ENCODE measurements at regions not wholly inside any gene's neighbourhood (a gene's known extent, or its start where the extent isn't known, plus 50 kb on each side); places are given as distances from the start of the nearest gene placed in this dataset.
A peak's percentile ranks its signal among the peaks of the same experiment; 100 is the strongest.

DNA sequence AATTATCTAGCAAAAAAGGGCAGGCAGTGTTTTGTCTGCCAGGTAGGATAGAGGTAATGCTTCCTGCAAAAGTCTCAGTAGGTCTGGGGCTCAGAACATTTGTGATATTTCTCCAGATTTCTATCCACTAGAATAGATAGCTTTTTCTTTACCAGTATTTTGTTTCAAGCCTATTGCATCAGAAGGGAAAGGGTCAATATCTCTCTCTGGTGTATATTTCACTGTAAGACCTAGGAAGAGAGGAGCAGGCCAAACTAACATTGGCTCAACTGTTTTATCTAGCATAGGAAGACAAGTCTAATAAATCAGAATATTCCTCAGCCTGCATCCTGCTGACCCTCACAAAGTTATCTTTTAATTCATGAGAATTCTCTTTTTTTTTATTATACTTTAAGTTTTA lies 106.7 kb upstream of the DAAM1 start:
- DNase-seq, result no peak

DNA sequence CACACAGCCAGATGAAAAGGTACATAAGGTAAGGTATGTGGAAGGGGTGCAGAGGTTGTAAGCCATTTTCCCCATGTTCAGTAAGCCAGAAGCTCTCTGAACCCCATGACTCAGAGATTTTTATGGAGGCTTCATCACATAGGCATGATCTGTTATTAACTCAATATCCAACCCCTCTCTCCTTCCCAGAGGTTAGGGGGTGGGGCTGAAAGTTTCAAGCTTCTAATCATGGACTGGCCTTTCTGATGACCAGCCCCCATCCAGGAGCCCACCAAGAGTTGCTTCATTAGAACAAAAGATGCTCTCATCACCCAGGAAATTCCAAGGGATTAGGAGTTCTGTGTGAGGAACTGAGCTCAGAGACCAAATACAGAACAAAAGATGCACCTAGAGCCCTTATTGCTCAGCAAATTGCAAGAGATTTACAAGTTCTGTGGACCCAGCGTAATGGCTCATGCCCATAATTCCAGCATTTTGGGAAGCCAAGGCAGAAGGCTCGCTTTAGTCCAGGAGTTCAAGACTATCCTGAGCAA lies 103.2 kb upstream of the DAAM1 start:
- DNase-seq, result no peak

DNA sequence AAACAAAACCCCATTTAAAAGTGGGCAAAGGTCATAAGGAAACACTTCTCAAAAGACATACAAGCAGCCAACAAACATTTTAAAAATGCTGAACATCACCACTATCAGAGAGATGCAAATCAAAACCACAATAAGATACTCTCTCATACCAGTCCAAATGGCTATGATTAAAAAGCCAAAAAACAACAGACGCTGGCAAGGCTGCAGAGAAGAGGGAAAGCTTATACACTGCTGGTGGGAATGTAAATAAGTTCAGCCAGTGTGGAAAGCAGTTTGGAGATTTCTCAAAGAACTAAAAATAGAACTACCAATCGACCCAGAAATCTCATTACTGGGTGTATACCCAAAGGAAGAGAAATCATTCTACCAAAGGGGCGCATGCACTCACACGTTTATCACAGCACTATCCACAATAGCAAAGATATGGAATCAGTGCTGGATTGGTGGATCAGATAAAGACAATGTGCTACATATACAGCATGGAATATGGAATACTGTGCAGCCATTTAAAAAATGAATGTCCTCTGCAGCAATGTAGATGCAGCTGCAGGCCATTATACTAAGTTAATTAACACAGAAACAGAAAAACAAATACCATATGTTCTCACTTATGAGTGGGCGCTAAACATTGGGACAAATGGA lies 102.1 kb upstream of the DAAM1 start:
- no peak for DNase-seq

DNA sequence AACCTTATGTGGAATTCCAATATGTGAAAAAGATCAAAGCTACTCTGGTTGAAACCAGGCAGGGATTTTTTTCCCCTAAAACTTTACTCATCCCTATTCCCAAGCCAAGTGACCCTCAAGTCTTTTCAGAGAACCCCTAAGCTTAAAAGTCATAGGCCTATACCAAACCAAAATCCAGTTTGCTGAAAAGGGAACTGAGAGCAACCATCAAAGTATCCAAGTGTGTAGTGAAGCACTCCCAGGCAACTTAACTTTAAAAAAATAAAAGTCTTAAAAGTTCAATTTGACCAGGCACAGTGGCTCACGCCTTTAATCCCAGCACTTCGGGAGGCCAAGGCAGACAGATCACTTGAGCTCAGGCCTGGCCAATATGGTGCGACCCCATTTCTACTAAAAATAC lies 101.2 kb upstream of the DAAM1 start:
- no peak for DNase-seq

DNA sequence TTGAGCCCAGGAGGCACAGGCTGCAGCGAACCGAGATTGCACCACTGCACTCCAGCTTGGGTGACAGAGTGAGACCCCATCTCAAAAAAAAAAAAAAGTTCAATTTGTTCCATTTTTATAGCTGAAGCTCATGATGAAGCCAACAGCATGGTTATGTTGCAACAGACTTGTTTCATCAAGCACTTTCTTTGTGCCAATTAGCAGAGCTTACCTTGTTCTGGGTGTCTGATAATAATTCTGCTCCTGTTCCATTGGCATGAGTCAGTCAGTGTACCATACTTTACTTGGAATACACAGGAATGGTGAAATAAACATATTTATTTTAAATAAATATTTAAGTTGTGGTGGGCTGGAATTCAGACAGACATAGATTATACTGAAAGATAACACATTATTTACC lies 100.8 kb upstream of the DAAM1 start:
- DNase-seq, result no peak

DNA sequence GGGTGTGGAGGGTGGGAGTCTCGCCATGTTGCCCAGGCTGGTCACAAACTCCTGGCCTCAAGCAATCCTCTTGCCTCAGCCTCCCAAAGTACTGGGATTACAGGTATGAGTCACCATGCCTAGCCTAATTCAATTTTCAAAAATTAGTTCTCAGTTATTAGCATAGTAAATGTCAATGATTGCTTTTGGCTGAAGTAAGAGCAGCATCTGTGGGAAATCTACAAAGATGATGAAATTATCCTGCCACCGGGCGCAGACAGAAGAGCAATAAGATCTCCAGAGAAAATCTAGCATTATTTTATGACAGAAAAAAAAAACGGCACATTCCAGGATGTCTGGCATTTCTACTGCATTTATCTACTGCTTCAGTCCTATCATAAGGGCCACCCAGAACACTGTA lies 97.9 kb upstream of the DAAM1 start:
- DNase-seq, result no peak

DNA sequence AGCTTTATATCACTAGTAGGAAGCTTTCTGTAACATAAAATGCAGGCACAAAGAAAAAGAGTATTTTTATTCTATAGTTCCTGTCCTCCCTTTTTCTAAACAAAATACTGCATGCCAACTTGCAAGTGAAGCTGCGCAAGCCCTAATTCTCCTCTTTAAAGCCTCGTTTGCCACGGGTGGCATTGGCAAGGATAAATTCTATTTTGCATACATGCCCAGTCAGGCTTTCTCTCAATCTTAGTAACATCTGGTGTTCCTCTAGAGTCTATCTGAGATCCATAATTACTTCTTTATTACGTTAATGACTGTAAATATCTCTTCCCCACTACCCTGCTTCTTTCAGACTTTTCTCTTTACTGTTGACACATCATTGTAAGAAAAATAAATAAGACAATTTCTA lies 97.1 kb upstream of the DAAM1 start:
- DNase-seq, result no peak

DNA sequence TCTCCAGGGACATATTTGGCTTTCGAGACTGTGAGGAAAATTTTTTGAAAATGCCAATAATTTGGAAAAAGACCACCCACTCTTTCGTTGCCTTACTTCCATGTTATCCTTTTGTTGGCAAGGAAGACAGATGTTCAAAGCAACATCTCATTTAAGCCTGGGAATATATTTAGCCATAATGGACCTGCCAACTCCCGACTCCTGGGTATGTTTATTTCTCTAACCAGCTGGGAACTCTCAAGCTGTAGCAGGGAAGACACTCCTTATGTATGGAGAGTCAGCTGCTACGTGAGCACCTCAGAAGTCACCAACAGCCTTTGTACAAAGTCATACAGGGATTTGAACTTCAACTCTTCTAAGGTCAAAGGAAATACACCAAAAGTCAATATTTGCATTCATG lies 96.5 kb upstream of the DAAM1 start:
- no peak for DNase-seq

DNA sequence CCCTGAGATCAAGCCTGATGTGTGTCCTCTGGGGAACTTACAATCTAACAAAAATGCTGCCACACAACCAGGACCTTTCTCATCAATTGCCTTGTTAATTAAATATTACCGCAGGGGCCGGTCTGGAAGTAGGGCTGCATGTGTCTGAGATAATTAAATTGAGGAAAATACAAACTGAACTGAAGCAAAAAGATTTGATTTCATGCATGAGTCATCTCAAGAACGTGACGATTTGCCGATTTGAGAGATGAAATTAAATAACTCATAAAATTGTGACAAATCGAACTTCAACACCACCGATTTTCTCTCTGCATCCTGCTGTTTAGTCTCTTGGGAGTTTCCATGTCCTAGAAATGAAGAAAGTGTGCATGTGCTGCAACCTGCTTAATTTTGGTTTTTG lies 94.6 kb upstream of the DAAM1 start:
- no peak for DNase-seq

DNA sequence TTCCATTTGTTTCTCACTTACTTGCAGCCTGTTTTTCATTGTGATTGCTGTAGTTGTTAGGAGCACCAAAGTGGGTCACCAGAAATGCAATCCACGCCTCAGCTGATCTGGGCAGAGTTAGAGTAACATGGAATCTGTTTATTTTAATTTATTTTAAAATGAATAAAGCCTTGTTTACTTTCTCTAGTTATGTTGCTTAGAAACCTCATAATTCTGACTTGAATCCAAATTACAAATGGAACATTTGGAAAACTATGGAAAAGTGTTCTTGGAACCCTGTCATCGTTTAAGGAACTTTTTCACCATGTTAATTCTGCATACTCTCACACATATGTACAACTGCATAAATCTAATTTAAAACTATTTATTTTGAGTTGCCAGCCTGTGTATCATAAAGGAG lies 92.2 kb upstream of the DAAM1 start:
- no peak for DNase-seq

DNA sequence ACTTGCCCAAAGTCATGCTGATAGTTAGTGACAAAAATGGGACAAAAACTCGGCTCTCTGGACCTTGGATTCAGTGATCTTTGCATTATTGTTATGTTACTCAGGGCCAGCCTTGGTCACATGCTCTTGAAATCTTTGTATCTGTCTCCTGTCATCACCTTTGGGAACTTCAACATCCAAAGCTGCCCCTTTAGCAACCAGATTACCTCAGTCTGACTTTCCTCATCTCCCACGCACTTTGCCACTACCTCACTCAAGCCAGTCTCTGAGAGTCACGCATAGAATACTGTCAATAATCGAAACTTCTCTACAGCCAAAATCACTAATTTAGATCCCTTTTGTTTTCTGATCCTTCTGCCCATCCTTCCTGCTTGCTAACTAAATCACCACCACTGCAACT lies 90.8 kb upstream of the DAAM1 start:
- no peak for DNase-seq

DNA sequence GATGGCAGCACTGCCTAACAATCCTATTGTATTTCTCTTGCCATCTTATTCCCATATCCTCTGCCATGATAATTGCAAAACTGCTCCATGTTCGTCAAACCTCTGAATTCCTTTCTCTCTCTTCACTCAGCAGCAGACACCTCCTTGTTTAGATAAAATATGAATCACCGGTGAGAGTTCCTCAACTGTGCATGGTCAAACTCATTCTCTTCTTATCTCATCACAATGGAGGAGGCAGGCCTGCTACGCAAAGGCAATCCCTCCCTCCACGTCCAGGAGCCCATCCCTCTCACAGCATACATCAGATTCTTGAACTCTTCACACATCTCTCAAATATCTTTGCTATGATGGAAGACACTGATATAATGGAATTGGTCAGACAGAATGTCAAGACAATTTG lies 90.1 kb upstream of the DAAM1 start:
- DNase-seq, result no peak

DNA sequence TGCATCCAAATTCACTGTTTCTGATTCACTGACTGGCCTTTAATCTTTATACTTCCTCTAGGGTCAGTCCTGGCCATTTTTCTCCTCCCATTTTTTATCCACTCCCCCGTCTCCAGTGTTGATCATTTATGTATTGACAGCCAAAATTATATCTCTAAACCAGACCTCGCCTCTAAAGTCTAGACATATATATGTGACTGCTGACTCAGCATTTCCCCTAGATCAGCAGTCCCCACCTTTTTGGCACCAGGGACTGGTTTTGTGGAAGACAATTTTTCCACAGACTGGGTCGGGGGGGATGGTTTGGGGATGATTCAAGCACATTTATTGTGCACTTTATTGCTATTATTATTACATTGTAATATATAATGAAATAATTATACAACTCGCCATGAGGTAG lies 88.3 kb upstream of the DAAM1 start:
- no peak for DNase-seq

DNA sequence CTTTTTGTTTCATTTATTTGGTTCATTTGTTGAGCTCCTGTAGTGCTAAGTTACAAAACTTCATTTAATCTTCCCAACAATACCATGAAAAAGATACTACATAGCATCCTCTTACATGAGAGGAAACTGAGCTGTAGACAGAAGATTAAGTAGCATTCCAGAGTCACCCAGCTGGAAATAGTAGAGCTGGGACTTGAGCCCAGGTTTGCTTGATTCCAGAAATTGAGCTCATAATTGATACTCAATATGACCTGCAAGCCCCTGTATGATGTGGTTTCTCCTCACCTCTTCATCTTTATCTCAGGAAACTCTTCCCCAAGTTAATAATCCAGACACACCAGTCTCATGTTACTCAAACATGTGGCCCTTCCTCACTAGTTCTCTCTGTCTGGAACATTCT lies 87.0 kb upstream of the DAAM1 start:
- DNase-seq, result no peak

DNA sequence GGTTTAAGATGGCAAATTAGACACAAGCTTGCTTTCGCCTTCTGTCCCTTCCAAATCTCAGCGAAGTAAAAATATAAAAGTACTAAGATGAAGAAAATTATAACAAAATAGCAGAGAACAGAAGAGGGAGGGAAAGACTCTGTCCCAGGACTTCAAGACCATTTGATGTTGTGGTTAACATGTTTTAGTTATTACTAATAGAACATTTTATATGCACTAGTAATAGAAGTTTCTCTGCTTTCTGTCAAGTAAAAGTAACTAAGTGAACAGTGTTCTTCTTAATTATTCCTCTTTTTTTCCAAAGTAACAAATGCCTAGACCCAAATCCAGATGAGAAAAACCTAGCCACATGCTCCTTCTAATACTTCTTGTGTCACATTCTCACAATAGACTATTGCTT lies 85.1 kb upstream of the DAAM1 start:
- DNase-seq, result no peak

DNA sequence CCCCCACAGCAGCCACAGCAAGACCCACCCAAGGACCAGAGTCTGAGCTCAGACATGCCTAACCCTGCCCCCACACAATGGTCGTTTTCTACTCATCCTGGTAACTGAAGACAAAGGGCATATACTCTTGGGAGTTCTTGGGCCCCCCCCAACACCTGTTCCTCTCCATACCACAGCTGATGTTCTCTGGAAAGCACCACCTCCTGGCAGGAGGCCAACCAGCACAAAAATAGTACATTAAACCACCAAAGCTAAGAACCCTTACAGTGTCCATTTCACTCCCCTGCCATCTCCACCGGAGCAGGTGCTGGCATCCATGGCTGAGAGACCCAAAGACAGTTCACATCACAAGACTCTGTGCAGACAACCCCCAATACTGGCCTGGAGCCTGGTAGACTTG lies 80.6 kb upstream of the DAAM1 start:
- DNase-seq, result peak; percentile 49

DNA sequence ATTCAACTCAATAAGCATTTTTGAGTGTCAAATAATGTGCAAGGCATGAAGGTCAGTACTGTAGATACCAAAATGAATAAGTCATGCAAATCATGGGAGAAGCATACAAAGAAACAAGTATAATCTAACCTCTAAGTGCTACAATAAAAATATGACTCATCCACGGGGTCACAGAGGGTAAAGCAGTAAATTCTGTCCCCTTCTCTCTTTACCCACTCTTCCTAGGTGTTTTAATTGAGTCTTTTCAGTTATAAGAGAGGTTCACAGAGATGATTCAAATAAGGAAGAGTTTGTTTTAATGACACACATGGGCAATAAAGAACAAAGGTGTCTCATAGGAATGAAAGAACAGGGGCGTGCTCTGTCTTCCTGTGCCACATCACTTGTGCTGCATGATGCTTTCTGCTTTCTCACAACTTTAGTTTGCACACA lies 71.5 kb upstream of the DAAM1 start:
- DNase-seq, result no peak

DNA sequence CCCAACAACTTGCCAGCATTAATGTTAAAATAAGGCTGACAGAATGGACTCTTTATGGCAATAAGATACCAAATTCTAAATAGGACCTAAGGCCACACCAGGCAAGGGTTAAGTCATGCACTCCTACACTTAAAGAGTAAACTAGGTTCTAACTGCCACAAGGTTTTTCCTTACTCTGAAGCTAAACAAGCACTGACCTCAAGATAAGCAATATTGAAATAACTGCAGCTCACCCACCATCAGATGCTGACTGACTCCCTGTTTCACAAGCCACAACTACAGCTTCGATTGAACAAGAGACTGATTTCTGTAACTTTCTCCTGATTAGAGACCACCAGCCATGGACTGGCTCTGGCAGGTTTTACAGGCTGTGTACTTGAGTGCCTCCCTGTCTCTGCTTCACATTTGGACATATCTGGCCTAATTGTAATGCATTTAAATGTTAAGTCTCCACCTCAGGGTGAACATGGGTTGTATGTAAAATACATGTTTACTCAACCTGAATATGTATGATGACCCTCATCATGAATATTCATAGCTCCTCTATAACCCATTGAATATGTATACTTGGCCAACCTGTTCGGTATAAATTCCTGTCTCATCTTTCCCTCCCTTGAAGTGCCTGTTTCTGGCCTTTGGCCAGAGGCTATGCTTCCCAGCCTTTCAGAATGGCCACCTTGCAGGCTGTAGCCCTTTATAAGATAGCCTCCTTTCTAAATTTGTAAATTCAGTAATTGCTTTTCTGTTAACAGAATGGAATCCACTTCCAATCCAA lies 70.5 kb upstream of the DAAM1 start:
- DNase-seq, result no peak

DNA sequence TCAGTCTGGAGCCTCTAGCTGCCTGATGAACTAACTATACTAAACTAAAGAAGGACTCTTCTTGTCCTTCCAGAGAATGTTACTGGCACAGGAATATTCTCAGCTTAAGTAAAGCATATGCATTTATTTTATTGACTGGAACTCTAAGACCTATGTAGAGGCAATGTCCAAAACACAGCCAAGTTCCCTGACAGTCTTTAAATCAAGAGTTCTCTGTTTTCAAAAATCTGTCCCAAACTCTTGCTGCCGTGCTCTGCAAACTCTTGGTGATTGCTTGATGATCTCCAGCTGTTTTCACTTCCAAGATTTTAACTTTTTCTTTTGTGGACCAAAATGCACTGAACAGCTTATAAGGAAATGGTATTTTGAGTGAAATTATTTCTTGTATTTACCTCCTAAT lies 67.5 kb upstream of the DAAM1 start:
- no peak for DNase-seq

DNA sequence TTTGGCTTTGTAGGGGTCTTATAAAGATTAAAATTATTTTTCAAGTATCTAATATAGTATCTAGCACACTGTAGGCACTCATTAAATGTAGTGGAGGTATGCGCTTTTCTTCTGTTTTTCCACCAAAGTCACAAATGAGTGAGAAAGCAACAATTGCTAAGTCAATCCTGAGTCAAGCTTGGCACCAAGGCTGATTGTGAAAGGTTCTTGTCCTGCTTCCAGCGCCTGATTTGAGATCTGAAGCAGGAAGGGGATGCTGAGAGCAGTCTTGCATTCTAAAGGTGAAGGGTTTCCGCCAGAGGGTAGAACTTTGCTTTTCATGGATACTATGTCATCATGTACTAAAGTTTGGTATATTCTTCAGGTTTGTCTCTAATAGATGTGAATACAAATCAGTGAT lies 64.9 kb upstream of the DAAM1 start:
- DNase-seq, result no peak

DNA sequence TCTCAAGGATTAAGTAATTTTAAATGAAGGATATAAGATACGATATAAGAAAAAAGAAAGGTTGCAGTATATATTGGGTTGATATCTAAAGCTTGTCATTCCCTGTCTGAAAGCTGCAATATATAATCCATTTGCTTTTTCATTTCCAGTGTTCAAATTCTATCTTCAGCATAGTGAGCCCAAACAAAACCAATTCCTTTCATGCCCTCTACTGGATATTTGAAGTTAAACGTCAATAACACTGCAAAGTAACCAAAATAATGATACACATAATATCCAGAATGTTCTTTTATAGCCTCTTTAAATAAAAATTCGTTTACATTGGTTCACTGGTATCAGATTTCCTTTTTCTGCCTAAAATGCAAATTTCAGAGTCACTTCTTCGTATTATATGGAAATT lies 64.5 kb upstream of the DAAM1 start:
- DNase-seq, result peak; percentile 2

DNA sequence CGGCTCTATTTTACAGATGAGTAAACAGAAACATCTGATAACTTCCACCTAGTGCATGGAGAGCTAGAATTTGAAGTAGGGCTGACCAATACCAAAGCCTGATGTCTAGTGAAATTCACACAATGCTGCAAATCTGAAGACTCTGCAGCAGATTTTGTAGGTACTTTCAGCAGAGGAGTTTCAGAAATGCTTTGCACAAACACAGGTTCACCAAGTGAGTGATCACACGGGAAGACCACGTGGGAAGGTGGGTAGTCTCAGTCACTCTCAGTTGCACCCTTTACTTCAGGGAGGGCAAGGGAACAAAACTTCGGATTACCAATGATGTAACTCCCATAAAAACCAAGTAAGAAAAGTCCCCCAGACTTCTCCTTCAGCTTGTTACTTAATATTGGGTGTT lies 63.3 kb upstream of the DAAM1 start:
- DNase-seq, result no peak

DNA sequence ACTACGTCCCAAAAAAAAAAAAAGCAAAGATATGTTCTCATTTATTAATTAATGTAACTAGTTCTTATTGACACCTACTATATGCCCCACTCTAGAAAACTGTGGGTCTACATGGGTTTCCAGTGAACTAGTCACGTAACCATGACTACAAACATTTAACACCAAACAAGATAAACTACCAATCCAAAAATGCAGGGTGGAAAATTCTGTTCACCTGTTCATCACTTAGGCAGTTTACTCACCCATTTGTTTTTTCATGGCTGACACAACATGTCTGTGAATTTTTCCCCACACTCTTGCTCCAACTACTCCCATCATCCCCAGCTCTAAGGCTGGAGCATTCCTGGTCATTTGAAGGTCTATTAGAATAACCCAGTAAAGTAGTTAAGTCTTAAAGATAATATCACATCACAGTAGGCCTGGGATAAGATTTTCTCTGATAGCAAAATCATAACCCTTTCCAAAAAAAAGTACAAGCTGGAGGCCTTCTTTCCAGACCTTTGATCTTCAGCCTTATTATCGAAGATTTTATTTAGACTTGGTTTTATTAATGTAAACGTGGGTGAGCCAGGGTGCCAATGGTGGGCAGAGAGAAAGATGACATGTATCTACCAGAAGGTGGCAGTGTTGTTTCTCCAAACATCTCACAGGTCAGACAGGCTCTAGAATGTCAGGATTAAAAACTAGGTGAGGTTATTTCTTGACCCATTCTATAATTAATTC lies 61.6 kb upstream of the DAAM1 start:
- peak; percentile 55 for DNase-seq

DNA sequence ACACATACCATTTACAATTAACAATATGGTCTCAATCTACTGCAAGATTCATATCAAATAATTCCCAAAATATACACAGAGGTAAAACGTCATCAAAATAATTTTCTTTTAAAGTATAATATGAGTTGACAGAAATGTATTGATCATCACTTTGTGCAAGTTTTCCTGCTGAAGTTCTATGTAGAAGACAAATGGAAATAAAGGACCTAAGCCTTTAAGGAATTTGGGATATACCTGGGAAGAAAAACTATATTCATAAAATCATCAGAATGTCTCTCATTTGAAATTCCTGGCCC lies 61.1 kb upstream of the DAAM1 start:
- DNase-seq, result no peak

Measured in DMS153 (cell line).